ENCODE measurements at regions not wholly inside any gene's neighbourhood (a gene's known extent, or its start where the extent isn't known, plus 50 kb on each side); places are given as distances from the start of the nearest gene placed in this dataset.

- TF ChIP-seq, protein P1, sequence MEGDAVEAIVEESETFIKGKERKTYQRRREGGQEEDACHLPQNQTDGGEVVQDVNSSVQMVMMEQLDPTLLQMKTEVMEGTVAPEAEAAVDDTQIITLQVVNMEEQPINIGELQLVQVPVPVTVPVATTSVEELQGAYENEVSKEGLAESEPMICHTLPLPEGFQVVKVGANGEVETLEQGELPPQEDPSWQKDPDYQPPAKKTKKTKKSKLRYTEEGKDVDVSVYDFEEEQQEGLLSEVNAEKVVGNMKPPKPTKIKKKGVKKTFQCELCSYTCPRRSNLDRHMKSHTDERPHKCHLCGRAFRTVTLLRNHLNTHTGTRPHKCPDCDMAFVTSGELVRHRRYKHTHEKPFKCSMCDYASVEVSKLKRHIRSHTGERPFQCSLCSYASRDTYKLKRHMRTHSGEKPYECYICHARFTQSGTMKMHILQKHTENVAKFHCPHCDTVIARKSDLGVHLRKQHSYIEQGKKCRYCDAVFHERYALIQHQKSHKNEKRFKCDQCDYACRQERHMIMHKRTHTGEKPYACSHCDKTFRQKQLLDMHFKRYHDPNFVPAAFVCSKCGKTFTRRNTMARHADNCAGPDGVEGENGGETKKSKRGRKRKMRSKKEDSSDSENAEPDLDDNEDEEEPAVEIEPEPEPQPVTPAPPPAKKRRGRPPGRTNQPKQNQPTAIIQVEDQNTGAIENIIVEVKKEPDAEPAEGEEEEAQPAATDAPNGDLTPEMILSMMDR (IDR thresholded peaks at IDR 0.05) = no peak
- no peak for TF ChIP-seq POLR2A (IDR thresholded peaks at IDR 0.05)
These were observed 230.3 kb upstream of the TYRP1 start for GRCh38 chr9:12462861-12463260.

Data from body of pancreas (tissue), 4 donors.